Panc1 (cell line): ENCODE measurements at regions not wholly inside any gene's neighbourhood (a gene's known extent, or its start where the extent isn't known, plus 50 kb on each side); places are given as distances from the start of the nearest gene placed in this dataset.

Experiments
- ATAC-seq: fragments of 200-7000 bp; cut with Tn5 transposase; 2 replicates; pipeline ENCODE4 v1.9.1; 2020; ENCODE audit warnings: mild to moderate bottlenecking, moderate library complexity
- BruUV-seq: library from RNA; stranded (reverse); fragments of 400-500 nt; replicated peaks from 2 replicates; lab custom pipeline; 2021; lab: Mats Ljungman, UMichigan
- CTCF ChIA-PET: fragments of 300-600 bp; sonication (Branson Sonifier 250); formaldehyde crosslinking; loops from one replicate; lab custom pipeline; 2022; ENCODE audit warnings: antibody characterized with exemption; lab: Charles Lee
- POLR2A ChIA-PET: fragments of 300-600 bp; sonication (Branson Sonifier 250); formaldehyde crosslinking; loops from one replicate; lab custom pipeline; 2022; ENCODE audit warnings: antibody characterized with exemption; lab: Charles Lee
- DNase-seq: peaks from one replicate; pipeline ENCODE4 v3.0.0-alpha.2; 2010; ENCODE audit warnings: low read depth, low spot score
- H3K27ac ChIP-seq: 2 replicates; pipeline ENCODE4 v1.5.1; 2011; ENCODE audit warnings: mild to moderate bottlenecking, low read length, inconsistent platforms
- H3K27me3 ChIP-seq: fragments of 200-500 bp; sonication (Bioruptor generic); 2 replicates; pipeline ENCODE4 v1.6.0; 2014; ENCODE audit warnings: low read length, inconsistent platforms; ENCODE audit not compliant: control insufficient read depth, insufficient read depth
- H3K36me3 ChIP-seq: fragments of 200-500 bp; sonication (Bioruptor generic); 2 replicates; pipeline ENCODE4 v1.5.1; 2014; ENCODE audit warnings: inconsistent platforms, mild to moderate bottlenecking, low read length, moderate library complexity; ENCODE audit not compliant: control insufficient read depth, insufficient read depth
- H3K4me1 ChIP-seq: 2 replicates; pipeline ENCODE4 v1.5.1; 2011; ENCODE audit warnings: inconsistent platforms, mild to moderate bottlenecking, low read length, moderate library complexity; ENCODE audit not compliant: control insufficient read depth, insufficient read depth
- H3K4me3 ChIP-seq, 2 experiments: 2 replicates each; pipeline ENCODE4 v1.5.1; 2011 to 2012; ENCODE audit warnings: low read depth in 2 of 2, low read length in 2 of 2, mild to moderate bottlenecking in 2 of 2, inconsistent platforms in 1 of 2, moderate library complexity in 1 of 2
- H3K9me3 ChIP-seq: fragments of 200-500 bp; sonication (Bioruptor generic); 2 replicates; pipeline ENCODE4 v1.5.1; 2014; ENCODE audit warnings: low read depth, mild to moderate bottlenecking, inconsistent platforms, low read length, moderate library complexity; ENCODE audit not compliant: control insufficient read depth, insufficient read depth
- POLR2AphosphoS5 ChIP-seq: IDR thresholded peaks from 2 replicates; pipeline ENCODE4 v1.6.1; 2012; ENCODE audit warnings: mild to moderate bottlenecking, low read depth, low read length, moderate library complexity
- REST ChIP-seq, 2 experiments: IDR thresholded peaks; 2 replicates each; pipeline ENCODE4 v1.6.1; 2011 to 2012; ENCODE audit warnings: low read depth in 2 of 2, control low read depth in 1 of 2, low read length in 1 of 2, mild to moderate bottlenecking in 1 of 2, moderate library complexity in 1 of 2; ENCODE audit not compliant: insufficient read depth in 1 of 2
- SIN3A ChIP-seq: IDR thresholded peaks from 2 replicates; pipeline ENCODE4 v1.6.1; 2012; ENCODE audit warnings: low read depth, mild to moderate bottlenecking, low read length, moderate library complexity, borderline replicate concordance; ENCODE audit not compliant: insufficient read depth
- TCF7L2 ChIP-seq: IDR thresholded peaks from 2 replicates; pipeline ENCODE4 v1.6.1; 2011; ENCODE audit warnings: mild to moderate bottlenecking, low read depth, low read length, inconsistent platforms
- in situ Hi-C: cut with HindIII; loops from 2 replicates; pipeline ENCODE4 v1.10.0; 2016; ENCODE audit warnings: low sequenced_read_pairs, low pct_unique_long_range_greater_than_20kb
- intact Hi-C: fragments of 100-400 bp; cut with micrococcal nuclease; formaldehyde crosslinking; loops from one replicate; pipeline ENCODE4 v1.10.0; 2022; ENCODE audit not compliant: unreplicated experiment
- TF ChIP-seq, protein P1 (sequence below): fragments of 450-650 bp; IDR thresholded peaks from 2 replicates; pipeline ENCODE4 v1.5.1; 2017; ENCODE audit warnings: mild to moderate bottlenecking

DNA sequence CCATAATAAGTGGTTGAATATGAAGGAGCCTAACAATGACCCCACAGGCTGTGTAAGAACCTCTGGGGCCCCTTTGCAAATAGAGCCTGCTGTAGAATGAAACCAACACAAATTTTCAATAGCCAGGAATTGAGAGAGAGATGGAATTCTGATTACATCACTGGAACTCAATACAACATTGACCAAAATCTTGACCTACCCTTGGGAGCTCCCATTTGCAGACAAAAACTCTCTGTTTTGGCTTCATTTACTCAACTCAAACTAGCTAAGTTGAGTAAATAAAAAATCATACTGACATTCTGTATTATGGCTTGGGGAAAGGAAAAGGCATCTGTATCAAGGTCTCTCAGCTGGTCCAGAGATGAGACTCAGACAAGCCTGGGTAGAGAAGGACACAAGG lies 91.0 kb downstream of the TBX3 start:
- Histone ChIP-seq H3K4me1 (no peaks in the 10 kb centered on the region), H3K4me3 (no peak overlapping the region), H3K27me3 (no peaks in the 10 kb centered on the region), H3K36me3 (no peaks in the 10 kb centered on the region), H3K27ac (no peak overlapping the region), H3K9me3 (no peaks in the 10 kb centered on the region)
- no TSS peak for BruUV-seq
- ATAC-seq (no peak), DNase-seq (no peak)
- CTCF ChIA-PET = no interaction called here
- no peak for TF ChIP-seq SIN3A
- no peak for TF ChIP-seq TCF7L2
- TF ChIP-seq, protein P1, sequence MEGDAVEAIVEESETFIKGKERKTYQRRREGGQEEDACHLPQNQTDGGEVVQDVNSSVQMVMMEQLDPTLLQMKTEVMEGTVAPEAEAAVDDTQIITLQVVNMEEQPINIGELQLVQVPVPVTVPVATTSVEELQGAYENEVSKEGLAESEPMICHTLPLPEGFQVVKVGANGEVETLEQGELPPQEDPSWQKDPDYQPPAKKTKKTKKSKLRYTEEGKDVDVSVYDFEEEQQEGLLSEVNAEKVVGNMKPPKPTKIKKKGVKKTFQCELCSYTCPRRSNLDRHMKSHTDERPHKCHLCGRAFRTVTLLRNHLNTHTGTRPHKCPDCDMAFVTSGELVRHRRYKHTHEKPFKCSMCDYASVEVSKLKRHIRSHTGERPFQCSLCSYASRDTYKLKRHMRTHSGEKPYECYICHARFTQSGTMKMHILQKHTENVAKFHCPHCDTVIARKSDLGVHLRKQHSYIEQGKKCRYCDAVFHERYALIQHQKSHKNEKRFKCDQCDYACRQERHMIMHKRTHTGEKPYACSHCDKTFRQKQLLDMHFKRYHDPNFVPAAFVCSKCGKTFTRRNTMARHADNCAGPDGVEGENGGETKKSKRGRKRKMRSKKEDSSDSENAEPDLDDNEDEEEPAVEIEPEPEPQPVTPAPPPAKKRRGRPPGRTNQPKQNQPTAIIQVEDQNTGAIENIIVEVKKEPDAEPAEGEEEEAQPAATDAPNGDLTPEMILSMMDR = no peak
- no peak for TF ChIP-seq POLR2AphosphoS5
- no peak for TF ChIP-seq REST (IDR thresholded peaks at IDR 0.05; ENCODE audit: insufficient read depth in 1 of 2, low read depth in 2 of 2, low read length in 1 of 2)
- intact Hi-C loops = no loop called here
- POLR2A ChIA-PET = no interaction called here
- in situ Hi-C loops = no loop called here

DNA sequence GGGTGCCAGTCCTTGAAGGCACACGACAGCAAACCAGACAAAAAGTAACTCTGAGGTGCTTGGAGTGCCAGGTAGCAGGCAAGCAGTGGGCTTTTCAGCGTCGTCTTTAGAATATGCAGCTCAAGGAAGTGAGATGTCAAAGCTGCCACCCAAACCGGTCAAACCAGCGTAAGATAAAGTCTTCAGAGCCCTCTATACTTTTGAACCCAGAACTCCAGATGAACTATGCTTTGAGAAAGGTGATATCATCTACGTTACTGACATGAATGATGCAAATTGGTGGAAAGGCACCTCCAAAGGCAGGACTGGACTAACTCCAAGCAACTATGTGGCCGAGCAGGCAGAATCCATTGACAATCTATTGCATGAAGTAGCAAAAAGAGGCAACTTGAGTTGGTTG lies 95.9 kb downstream of the TBX3 start:
- H3K4me1 ChIP-seq = no peaks in the 10 kb centered on the region
- H3K36me3 ChIP-seq = no peaks in the 10 kb centered on the region
- DNase-seq (no peak), ATAC-seq (no peak)
- POLR2A ChIA-PET = no interaction called here
- BruUV-seq = no TSS peak
- CTCF ChIA-PET = no interaction called here
- no peak overlapping the region for H3K4me3 ChIP-seq
- TF ChIP-seq REST (IDR thresholded peaks at IDR 0.05; ENCODE audit: insufficient read depth in 1 of 2, low read depth in 2 of 2, low read length in 1 of 2) (no peak), TCF7L2 (no peak), POLR2AphosphoS5 (no peak), SIN3A (no peak)
- TF ChIP-seq, protein P1 = no peak
- H3K27ac ChIP-seq = no peak overlapping the region
- H3K9me3 ChIP-seq = no peaks in the 10 kb centered on the region
- in situ Hi-C loops (no loop called here), intact Hi-C loops (no loop called here)
- H3K27me3 ChIP-seq = no peaks in the 10 kb centered on the region
